GM12801 (cell line): ENCODE measurements at regions not wholly inside any gene's neighbourhood (a gene's known extent, or its start where the extent isn't known, plus 50 kb on each side); places are given as distances from the start of the nearest gene placed in this dataset.

ENCODE experiments used
- TF ChIP-seq, protein P1 (sequence below): IDR thresholded peaks from one replicate; pipeline ENCODE4 v1.5.1; 2011; ENCODE audit warnings: control low read depth; ENCODE audit not compliant: insufficient read length; ENCODE audit errors: extremely low read depth

DNA sequence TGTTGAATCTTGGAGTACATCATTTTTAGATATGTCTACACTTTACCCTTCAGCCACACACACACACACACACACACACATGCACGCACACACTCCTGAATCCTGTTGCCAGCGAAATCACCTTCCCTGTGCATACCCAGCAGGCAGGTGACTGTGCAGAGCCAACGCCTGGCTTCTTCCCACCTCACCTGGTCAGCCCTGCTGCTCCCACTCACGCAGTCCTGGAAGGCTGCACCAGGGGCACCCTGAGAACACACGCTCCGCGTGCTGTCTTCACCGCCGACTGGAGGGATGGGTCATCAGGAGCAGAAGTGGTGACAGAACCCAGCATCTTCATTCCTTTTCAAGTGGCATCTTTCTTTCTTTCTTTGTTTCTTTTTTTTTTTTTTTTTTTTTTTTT is 94.6 kb downstream of the TBXT start:
- TF ChIP-seq, protein P1, sequence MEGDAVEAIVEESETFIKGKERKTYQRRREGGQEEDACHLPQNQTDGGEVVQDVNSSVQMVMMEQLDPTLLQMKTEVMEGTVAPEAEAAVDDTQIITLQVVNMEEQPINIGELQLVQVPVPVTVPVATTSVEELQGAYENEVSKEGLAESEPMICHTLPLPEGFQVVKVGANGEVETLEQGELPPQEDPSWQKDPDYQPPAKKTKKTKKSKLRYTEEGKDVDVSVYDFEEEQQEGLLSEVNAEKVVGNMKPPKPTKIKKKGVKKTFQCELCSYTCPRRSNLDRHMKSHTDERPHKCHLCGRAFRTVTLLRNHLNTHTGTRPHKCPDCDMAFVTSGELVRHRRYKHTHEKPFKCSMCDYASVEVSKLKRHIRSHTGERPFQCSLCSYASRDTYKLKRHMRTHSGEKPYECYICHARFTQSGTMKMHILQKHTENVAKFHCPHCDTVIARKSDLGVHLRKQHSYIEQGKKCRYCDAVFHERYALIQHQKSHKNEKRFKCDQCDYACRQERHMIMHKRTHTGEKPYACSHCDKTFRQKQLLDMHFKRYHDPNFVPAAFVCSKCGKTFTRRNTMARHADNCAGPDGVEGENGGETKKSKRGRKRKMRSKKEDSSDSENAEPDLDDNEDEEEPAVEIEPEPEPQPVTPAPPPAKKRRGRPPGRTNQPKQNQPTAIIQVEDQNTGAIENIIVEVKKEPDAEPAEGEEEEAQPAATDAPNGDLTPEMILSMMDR, result no peak

DNA sequence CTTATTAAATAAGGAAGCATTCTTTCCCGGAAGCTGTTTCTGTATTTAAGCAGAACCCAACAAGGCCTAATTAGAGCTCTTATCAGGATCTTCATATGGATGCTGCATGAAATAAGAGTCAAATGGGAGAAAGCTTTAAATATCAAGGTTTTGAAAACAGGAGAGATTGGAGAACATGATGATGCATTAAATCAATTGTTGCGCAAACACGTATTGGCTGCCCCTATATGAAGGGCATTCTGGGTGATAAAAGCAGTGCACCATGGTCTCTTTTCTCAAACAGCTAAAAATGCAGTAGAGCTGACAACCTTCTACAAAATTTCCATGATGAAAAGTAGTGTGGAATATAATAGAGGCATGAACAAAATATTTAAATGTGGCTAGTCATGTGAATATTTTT is 98.9 kb downstream of the TBXT start:
- TF ChIP-seq, protein P1, result no peak

DNA sequence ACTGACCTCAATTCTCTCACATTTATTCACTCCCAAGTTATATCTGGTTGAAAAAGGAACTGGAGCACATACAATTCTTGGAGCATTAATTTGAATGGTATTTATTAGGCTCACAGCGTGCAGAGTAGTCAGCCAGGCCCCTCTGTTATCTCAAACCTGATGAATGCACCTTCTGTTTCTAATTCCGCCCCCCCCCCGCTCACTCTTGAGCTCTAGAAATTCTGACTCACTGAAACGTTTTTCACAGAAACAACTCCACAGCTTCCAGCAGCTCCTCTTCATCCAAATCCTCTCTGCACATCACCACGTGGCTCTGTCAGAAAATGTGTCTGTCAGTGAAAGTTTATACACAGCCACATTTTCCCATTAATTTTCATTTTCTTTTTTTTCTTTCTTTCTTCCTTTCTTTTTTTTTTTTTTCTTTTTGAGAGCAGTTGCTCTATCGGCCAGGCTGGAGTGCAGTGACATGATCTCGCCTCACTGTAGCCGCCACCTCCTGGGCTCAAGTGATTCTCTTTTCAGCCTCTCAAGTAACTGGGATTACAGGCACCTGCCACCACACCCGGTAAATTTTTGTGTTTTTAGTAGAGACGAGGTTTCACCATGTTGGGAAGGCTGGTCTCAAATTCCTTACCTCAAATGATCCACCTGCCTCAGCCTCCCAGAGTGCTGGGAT is 109.4 kb downstream of the TBXT start:
- TF ChIP-seq, protein P1, result no peak

DNA sequence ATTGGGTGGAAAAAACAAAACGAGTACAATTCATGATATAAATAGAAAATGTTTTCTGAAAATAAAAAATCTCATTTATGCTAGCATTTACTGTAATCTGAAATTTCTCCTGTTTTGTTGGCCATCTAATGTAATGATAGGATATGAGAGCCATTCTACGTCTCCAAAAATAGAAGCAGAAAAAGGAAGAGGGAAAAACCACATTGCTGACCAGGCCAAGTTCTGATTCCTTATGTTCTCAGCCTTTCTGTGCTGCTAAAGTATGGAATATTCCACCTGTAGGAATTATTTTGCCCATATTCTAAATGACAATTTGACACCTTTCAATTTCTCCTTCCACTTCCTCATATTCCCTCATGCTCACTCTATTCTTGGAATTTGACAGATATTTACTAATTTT is 110.2 kb downstream of the TBXT start:
- TF ChIP-seq, protein P1, result no peak

DNA sequence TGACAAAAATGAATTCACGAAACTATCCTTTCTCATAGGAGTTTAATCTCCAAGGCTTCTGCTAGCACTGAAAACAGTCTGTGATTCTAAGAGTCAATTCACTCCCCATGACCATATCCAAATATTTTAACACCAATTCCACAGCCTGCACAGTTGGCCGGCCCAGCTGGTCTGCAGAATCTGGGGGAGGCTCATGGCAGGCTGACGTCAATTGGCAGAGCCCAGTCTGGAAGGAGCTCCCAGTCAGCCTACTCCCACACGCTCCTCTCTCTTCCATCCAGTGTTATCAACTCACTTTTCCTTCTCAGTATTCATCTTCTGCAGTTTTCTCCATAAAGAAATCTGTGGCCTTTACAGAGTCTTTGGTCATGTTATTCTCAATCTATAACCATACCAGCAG is 111.0 kb downstream of the TBXT start:
- TF ChIP-seq, protein P1, result no peak

DNA sequence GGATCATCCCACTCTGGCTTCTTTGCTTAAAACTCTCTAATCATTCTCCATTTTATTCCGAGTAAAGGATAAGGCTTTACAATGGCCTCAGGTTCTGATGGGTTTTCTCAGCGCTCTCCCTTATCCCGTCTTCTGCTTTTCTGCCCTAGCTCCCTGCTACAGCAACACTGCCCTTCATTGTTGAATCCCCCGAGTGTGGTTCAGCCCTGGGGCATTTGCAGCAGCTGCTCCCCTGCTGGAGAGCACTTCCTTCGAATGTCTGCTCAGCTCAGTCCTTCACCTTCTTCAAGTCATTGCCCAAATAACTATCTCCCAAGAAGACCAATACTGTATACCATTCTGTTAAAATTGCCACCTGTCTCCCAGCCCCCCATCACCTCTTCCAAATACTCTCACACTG is 111.8 kb downstream of the TBXT start:
- TF ChIP-seq, protein P1, result no peak

DNA sequence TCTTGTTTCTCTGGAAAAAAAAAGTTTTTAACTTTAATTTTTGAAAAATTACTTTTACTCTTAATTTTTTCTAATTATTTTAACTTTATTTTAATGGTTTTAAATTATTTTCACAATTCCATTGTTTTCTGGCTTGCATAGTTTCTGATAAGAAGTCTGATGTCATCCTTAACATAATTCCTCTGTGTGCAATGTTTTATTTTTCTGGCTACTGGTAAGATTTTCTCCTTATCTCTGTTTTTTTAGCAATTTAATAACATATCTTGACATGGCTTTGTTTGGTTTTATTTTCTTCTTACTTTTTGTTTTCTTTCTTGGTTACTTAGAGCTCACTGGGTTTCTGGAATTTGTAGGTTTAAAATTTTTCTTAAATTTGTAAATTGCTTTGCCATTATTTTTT is 114.8 kb downstream of the TBXT start:
- TF ChIP-seq, protein P1, result no peak

DNA sequence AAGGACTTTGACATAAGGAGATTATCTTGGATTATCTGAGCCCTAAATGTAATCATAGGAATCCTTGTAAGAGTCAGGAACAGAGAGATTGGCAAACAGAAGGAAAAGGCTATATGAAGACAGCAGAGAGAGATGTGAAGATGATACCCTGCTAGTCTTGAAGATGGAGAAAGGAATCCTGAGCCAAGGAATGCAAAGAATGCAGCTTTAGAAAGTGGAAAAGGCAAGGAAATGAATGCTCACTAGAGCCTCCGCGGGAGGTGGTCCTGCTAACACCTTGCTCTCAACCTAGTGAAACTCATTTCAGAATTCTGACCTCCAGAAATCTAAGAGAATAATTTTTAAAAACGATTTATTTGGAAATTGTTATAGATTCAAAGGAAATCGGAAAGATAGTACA is 117.1 kb downstream of the TBXT start:
- TF ChIP-seq, protein P1, result no peak
